Adrenal gland (tissue), 5 donors: ENCODE measurements at regions not wholly inside any gene's neighbourhood (a gene's known extent, or its start where the extent isn't known, plus 50 kb on each side); places are given as distances from the start of the nearest gene placed in this dataset.

Source experiments
- POLR2A ChIP-seq, 2 donors: fragments of 450-650 bp; IDR thresholded peaks; one replicate each; pipeline ENCODE4 v1.6.1; 2017; ENCODE audit warnings: antibody characterized with exemption in 2 of 2, mild to moderate bottlenecking in 2 of 2, moderate library complexity in 1 of 2
- TF ChIP-seq, protein P1 (sequence below), 6 experiments: fragments of 450-650 bp in 4 of 6; fragments of 200-600 bp in 2 of 6; sonication (generic) in 1 of 6; IDR thresholded peaks; 1 replicate in 5 of 6; 2 replicates in 1 of 6; pipeline versions ENCODE4 v1.5.1 to v1.8.0; 2016 to 2021; ENCODE audit warnings: antibody characterized with exemption in 6 of 6, mild to moderate bottlenecking in 2 of 6, moderate library complexity in 1 of 6
- donor health status: DM: no; HTN: no; CAD: no.

DNA sequence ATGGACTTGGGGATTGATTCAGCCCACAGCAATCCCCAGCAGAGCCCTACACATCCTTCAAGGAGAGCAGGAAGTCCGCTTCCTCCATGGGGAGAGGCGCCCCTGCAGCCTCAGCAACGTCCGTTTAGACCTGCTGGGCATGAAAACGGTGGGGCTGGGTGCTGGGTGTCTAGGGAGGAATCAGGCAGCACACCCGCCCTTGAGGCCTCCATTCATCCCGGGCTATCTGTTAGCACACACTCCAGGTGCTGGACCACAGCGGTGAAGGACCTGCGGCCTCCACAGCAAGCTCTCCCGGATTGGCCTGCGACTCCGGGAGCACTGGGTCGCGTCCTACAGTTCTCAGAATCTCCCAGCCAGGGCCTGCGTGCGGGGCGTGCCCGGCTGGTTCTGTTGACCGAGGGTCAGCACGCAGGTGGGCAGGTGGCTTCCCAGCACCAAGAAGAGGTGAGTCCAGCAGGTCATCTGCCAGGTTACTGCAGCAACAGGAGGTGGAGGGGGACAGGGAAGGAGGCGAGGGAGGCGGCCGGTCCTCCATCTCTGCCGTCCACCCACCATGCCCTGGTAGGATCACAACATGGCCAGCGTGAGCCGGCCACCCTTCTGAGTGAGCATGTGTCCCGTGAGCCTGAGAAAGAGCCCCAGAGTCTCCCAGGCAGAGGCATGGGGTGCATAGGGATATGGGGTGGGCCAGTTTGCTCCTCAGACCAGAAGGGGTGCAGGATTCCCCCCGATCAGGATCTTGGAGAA is 96.6 kb downstream of the RIPK4 start:
- TF ChIP-seq, protein P1, sequence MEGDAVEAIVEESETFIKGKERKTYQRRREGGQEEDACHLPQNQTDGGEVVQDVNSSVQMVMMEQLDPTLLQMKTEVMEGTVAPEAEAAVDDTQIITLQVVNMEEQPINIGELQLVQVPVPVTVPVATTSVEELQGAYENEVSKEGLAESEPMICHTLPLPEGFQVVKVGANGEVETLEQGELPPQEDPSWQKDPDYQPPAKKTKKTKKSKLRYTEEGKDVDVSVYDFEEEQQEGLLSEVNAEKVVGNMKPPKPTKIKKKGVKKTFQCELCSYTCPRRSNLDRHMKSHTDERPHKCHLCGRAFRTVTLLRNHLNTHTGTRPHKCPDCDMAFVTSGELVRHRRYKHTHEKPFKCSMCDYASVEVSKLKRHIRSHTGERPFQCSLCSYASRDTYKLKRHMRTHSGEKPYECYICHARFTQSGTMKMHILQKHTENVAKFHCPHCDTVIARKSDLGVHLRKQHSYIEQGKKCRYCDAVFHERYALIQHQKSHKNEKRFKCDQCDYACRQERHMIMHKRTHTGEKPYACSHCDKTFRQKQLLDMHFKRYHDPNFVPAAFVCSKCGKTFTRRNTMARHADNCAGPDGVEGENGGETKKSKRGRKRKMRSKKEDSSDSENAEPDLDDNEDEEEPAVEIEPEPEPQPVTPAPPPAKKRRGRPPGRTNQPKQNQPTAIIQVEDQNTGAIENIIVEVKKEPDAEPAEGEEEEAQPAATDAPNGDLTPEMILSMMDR (IDR thresholded peaks at IDR 0.05), result no peak
- TF ChIP-seq POLR2A (IDR thresholded peaks at IDR 0.05), result no peak
